SK-N-SH (cell line): ENCODE measurements at regions not wholly inside any gene's neighbourhood (a gene's known extent, or its start where the extent isn't known, plus 50 kb on each side); places are given as distances from the start of the nearest gene placed in this dataset.

ENCODE experiments used
- CTCF ChIP-seq: fragments of 200-600 bp; sonication (generic); IDR thresholded peaks from 2 replicates; pipeline ENCODE4 v1.6.1; 2017; ENCODE audit warnings: antibody characterized with exemption, mild to moderate bottlenecking, moderate library complexity
- EP300 ChIP-seq, 2 experiments: IDR thresholded peaks; 2 replicates each; pipeline versions ENCODE4 v1.4.0 to v1.6.1; 2012; ENCODE audit warnings: borderline replicate concordance in 1 of 2, low read depth in 1 of 2, low read length in 1 of 2
- FOXM1 ChIP-seq: IDR thresholded peaks from 2 replicates; pipeline ENCODE4 v1.4.0; 2012; ENCODE audit warnings: low read depth, mild to moderate bottlenecking
- MAX ChIP-seq: IDR thresholded peaks from 2 replicates; pipeline ENCODE4 v1.4.0; 2012; ENCODE audit warnings: low read depth
- POLR2AphosphoS5 ChIP-seq: IDR thresholded peaks from 2 replicates; pipeline ENCODE4 v1.6.1; 2012; ENCODE audit warnings: low read depth, low read length
- RAD21 ChIP-seq: IDR thresholded peaks from 2 replicates; pipeline ENCODE4 v1.6.1; 2012; ENCODE audit warnings: mild to moderate bottlenecking, low read length
- RFX5 ChIP-seq: IDR thresholded peaks from 2 replicates; pipeline ENCODE4 v1.6.1; 2012; ENCODE audit warnings: mild to moderate bottlenecking, improper control_type of control experiment, low read length
- RXRA ChIP-seq: IDR thresholded peaks from 2 replicates; pipeline ENCODE4 v1.4.0; 2012; ENCODE audit warnings: low read depth, mild to moderate bottlenecking, borderline replicate concordance
- YY1 ChIP-seq: IDR thresholded peaks from 2 replicates; pipeline ENCODE4 v1.4.0; 2012; ENCODE audit warnings: low read depth, mild to moderate bottlenecking
- ZBTB33 ChIP-seq: IDR thresholded peaks from 2 replicates; pipeline ENCODE4 v1.4.0; 2012; ENCODE audit warnings: low read depth, borderline replicate concordance

GRCh38 chr9:106025453-106025852 lies 331.1 kb downstream of the TMEM38B start:
- TF ChIP-seq CTCF (no peak), RXRA (no peak), RFX5 (no peak), FOXM1 (no peak), EP300 (IDR thresholded peaks at IDR 0.05; ENCODE audit: borderline replicate concordance in 1 of 2, low read depth in 1 of 2, low read length in 1 of 2) (no peak), POLR2AphosphoS5 (no peak), RAD21 (no peak), MAX (no peak), YY1 (no peak), ZBTB33 (no peak)
